HL-60 (cell line): ENCODE measurements at regions not wholly inside any gene's neighbourhood (a gene's known extent, or its start where the extent isn't known, plus 50 kb on each side); places are given as distances from the start of the nearest gene placed in this dataset.

ENCODE experiments used
- CTCF ChIP-seq: IDR thresholded peaks from one replicate; pipeline ENCODE4 v1.5.1; 2011; ENCODE audit warnings: low read length, control low read depth, inconsistent platforms; ENCODE audit not compliant: insufficient read depth
- GABPA ChIP-seq: IDR thresholded peaks from 2 replicates; pipeline ENCODE4 v1.6.1; 2012; ENCODE audit warnings: low read depth
- POLR2AphosphoS5 ChIP-seq: IDR thresholded peaks from 2 replicates; pipeline ENCODE4 v1.6.1; 2012; ENCODE audit warnings: low read depth

- TF ChIP-seq CTCF (no peak), GABPA (no peak), POLR2AphosphoS5 (no peak)
These were observed 75.9 kb upstream of the LEF1 start for GRCh38 chr4:108244606-108245005.
